Pulmonary artery endothelial cell (primary cell): ENCODE measurements at regions not wholly inside any gene's neighbourhood (a gene's known extent, or its start where the extent isn't known, plus 50 kb on each side); places are given as distances from the start of the nearest gene placed in this dataset.
A peak's percentile ranks its signal among the peaks of the same experiment; 100 is the strongest.

Source experiments
- DNase-seq: peaks from one replicate; pipeline ENCODE4 v3.0.0-alpha.2; 2011; ENCODE audit warnings: low read depth, low spot score

- no peak for DNase-seq
Observed at GRCh38 chr6:148086843-148087242, 255.8 kb upstream of the SASH1 start.

GRCh38 chr6:148087659-148088058, 255.0 kb upstream of the SASH1 start:
- no peak for DNase-seq

DNA sequence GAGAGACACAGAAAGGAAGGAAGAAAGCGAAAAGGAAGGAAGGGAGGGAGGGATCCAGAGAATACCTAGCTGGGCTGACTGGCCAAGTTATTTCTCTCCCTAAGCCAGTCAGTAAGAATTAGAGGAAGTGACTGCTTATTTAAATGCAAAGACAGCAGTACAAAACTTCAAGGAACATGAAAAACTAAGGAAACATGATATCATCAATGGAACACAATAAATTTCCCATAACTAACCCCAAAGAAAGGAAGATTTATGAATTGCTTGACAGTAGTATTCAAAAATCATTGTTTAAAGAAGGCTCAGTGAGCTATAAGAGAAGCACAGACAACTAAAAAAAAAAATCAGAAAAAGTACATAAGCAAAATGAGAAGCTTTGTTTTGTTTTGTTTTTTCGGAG, 252.3 kb upstream of the SASH1 start:
- DNase-seq: peak; percentile 58

DNA sequence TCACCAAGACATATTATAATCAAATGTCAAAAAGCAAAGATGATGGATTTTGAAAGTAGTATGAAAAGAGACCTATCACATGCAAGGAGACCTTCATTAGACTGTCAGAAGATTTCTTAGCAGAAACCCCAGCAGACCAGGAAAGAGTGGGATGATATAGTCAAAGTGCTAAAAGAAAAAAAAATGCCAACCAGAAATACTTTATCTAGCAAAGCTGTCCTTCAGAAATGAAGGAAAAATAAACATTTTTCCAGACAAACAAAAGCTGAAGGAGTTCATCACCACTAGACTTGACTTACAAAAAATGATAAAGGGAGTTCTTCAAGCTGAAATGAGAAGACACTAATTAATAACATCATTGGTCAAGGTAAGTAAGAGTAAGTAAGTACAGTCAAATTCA, 251.2 kb upstream of the SASH1 start:
- no peak for DNase-seq

GRCh38 chr6:148103436-148103835, 239.2 kb upstream of the SASH1 start:
- DNase-seq: no peak

- no peak for DNase-seq
Observed at GRCh38 chr6:148104131-148104530, 238.5 kb upstream of the SASH1 start.

- no peak for DNase-seq
Observed at GRCh38 chr6:148105695-148106094, 236.9 kb upstream of the SASH1 start.

- DNase-seq: no peak
Observed at GRCh38 chr6:148107911-148108310, 234.7 kb upstream of the SASH1 start.

- no peak for DNase-seq
Observed at GRCh38 chr6:148109732-148110131, 232.9 kb upstream of the SASH1 start.

DNA sequence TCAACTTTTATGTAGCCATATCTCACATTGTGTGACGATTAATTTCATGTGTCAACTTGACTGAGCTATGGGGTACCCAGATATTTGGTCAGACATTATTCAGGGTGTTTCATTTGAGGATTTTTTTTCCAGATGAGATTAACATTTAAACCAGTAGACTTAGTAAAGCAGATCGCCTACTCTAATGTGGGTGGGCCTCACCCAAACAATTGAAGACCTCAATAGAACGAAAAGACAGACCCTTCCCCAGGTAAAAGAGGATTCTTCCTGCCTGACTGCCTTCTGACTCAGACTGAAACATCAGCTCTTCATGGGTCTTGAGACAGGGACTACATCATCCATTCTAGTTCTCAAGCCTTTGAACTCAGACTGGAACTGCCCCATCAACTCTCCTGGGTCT, 231.7 kb upstream of the SASH1 start:
- DNase-seq: no peak

GRCh38 chr6:148112851-148113319, 229.8 kb upstream of the SASH1 start:
- DNase-seq: no peak

DNA sequence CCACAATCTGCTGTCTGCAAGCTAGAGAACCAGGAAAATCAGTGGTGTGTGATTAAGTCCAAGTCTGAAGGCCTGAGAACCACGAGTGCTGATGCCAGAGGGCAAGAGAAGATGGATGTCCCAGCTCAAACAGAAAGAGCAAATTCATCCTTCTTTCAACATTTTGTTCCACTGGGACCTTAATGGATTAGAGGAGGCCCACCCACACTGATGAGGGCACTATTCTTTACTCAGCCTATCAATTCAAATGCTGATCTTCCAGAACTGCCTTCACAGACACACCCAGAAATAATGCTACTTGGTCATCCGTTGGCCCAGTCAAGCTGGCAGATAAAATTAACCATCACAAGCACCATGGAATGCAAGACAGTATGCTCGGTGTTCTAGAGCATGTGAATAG, 226.6 kb upstream of the SASH1 start:
- DNase-seq: no peak

DNA sequence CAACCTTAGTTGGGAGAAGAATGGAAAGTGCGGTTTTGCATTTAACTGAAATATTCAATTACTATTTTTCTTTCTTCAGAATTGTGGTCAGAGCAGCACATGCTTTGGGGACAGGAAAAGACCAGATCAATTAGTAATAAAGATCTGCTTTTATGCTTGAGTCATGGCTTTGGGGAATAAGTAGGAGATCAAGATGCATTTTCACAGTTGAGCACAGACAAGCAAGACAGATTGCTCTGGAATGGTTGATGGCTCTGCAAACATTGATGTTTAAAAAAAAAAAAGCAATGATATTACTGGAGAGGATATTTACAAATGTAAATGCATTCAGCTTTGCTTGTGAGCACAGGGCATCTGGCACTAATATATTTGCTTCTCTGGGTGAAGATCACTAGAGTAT, 224.4 kb upstream of the SASH1 start:
- DNase-seq: no peak

GRCh38 chr6:148128014-148128730, 214.5 kb upstream of the SASH1 start:
- DNase-seq: no peak

DNA sequence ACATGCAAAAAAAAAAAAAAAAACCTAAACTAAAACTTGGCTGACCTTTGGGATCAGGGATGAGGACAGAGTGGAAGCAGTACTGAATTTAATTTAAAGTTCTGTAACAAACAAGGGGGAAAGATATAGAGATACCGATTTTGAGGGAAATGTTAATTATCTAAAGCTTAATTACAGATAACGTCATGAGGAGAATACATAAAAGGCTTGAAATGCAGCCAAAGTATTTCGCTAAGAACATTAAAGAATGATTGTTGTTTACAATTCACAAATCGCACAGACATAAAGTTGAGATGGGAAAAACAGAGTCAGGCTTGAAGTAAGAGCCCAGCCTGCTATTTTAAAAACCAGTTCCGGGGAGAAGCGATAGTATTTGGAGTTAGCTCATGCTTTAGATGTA, 208.0 kb upstream of the SASH1 start:
- DNase-seq: no peak

DNA sequence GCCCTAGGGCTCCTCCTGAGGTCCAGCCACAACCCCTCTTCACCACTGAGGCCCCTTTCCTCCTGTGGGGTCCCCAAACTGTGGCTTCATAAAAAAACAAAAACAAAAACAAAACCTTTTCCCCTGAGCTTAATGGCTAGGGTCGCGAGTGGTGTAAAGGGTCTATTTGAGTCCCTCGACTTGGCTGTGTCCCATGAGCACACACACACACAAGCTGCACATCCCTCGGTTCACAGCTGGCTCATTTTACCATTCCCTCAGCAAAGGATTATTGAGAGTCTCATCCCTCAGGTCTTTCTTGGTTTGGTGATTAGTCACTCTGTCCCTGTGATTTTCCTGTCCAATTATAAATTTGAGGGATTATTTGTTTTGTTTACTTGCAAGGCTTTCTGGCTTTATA, 206.1 kb upstream of the SASH1 start:
- no peak for DNase-seq

- DNase-seq: no peak
Observed at GRCh38 chr6:148137652-148138051, 205.0 kb upstream of the SASH1 start.

- no peak for DNase-seq
Observed at GRCh38 chr6:148138573-148138972, 204.1 kb upstream of the SASH1 start.

DNA sequence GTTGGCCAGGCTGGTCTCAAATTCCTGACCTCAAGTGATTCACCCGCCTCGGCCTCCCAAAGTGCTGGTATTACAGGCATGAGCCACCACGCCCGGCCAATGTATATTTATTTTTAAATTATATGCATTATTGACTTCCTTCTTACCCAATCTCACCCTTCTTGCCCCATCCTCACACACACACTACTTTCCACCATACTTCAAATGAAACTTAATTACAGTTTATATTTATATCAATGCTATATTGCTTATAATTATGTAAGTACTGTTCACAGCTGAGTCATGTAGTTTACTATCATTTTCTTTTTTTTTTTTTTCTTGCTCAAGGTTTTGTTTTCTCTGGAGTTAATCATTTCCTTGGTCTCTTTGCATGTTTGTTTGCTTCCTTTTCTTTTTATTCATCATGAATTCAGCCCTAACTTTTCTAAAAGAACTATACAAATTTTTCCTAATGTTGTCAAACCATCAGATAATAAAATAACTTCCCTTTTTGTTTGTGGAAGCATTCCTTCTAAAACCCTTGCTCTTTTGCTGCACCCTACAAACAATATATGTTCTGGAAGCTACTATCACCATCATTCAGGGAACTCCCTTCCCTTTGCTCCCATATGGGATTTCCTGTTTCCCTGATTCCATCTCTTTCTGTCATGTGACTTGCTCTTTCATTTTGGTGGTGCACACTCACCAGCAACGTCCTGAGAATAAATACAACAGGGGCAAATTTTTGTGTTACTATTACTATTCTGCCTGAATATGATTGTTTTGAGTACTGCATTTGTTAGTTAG, 201.7 kb upstream of the SASH1 start:
- no peak for DNase-seq

DNA sequence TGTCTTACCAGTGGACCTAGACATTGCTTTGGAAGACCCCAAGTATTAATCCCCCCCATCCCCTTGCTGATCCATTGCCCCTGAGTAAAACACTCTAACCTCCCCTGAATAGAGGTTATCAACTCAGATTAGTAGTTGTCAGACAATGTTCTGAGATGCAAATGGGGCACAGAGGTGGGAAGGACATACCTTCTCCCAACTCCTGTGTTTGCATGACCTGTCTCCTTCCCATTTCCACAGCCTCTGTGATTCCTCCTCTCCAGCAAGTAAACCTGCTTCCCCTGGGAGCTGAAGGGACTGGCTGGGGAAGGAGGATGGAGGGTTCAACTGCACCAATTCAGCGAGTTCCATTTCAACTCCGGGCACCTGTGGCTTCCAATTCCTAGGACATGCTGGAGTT, 199.8 kb upstream of the SASH1 start:
- no peak for DNase-seq

GRCh38 chr6:148143771-148144170, 198.9 kb upstream of the SASH1 start:
- no peak for DNase-seq

- peak; percentile 46 for DNase-seq
Observed at GRCh38 chr6:148144917-148145521, 197.6 kb upstream of the SASH1 start.
